Dermis blood vessel endothelial cell (primary cell): ENCODE measurements at regions not wholly inside any gene's neighbourhood (a gene's known extent, or its start where the extent isn't known, plus 50 kb on each side); places are given as distances from the start of the nearest gene placed in this dataset.

ENCODE experiments used
- DNase-seq: peaks from one replicate; pipeline ENCODE4 v3.0.0; 2010

GRCh38 chr3:151992326-151993041 lies 119.0 kb downstream of the SUCNR1 start:
- DNase-seq = no peak

GRCh38 chr3:151995091-151995490 lies 121.6 kb downstream of the SUCNR1 start:
- DNase-seq = no peak

- DNase-seq = no peak
Observed at GRCh38 chr3:151998744-151999143, 125.3 kb downstream of the SUCNR1 start.

GRCh38 chr3:151999936-152000335 lies 126.5 kb downstream of the SUCNR1 start:
- no peak for DNase-seq

GRCh38 chr3:152011812-152012735 lies 138.6 kb downstream of the SUCNR1 start:
- DNase-seq = no peak

- peak; percentile 33 for DNase-seq
Observed at GRCh38 chr3:152019508-152019907, 146.1 kb downstream of the SUCNR1 start.

GRCh38 chr3:152021951-152022461 lies 148.6 kb downstream of the SUCNR1 start:
- DNase-seq = peak; percentile 90

GRCh38 chr3:152026033-152026556 lies 152.7 kb downstream of the SUCNR1 start:
- DNase-seq = peak; percentile 84

GRCh38 chr3:152030320-152030719 lies 156.9 kb downstream of the SUCNR1 start:
- DNase-seq = no peak

- DNase-seq = no peak
Observed at GRCh38 chr3:152031321-152031720, 157.9 kb downstream of the SUCNR1 start.

GRCh38 chr3:152037297-152037696 lies 163.9 kb downstream of the SUCNR1 start:
- no peak for DNase-seq

- no peak for DNase-seq
Observed at GRCh38 chr3:152037953-152038352, 164.5 kb downstream of the SUCNR1 start.

GRCh38 chr3:152038490-152038889 lies 165.0 kb downstream of the SUCNR1 start:
- no peak for DNase-seq

GRCh38 chr3:152039887-152040286 lies 166.4 kb downstream of the SUCNR1 start:
- no peak for DNase-seq

- no peak for DNase-seq
Observed at GRCh38 chr3:152040319-152040718, 166.9 kb downstream of the SUCNR1 start.

GRCh38 chr3:152043620-152044019 lies 170.2 kb downstream of the SUCNR1 start:
- no peak for DNase-seq

GRCh38 chr3:152046280-152046679 lies 172.8 kb downstream of the SUCNR1 start:
- DNase-seq = peak; percentile 28

GRCh38 chr3:152047465-152047864 lies 174.0 kb downstream of the SUCNR1 start:
- DNase-seq = peak; percentile 93

GRCh38 chr3:152048831-152049230 lies 175.4 kb downstream of the SUCNR1 start:
- DNase-seq = peak; percentile 17

- no peak for DNase-seq
Observed at GRCh38 chr3:152050903-152051302, 177.5 kb downstream of the SUCNR1 start.

- no peak for DNase-seq
Observed at GRCh38 chr3:152051501-152052404, 178.3 kb downstream of the SUCNR1 start.

GRCh38 chr3:152053866-152054265 lies 180.4 kb downstream of the SUCNR1 start:
- no peak for DNase-seq
